Ovary (tissue), 7 donors: ENCODE measurements at regions not wholly inside any gene's neighbourhood (a gene's known extent, or its start where the extent isn't known, plus 50 kb on each side); places are given as distances from the start of the nearest gene placed in this dataset.

Experiments
- DNase-seq, 5 donors: peaks; one replicate each; pipeline ENCODE4 v3.0.0-alpha.2; 2019 to 2020
- H3K27ac ChIP-seq, 2 donors: fragments of 200-600 bp; one replicate each; pipeline versions ENCODE4 v1.5.1 to v1.8.0; 2019 to 2022
- H3K27me3 ChIP-seq: fragments of 200-600 bp; one replicate; pipeline ENCODE4 v1.8.0; 2022
- H3K36me3 ChIP-seq: fragments of 200-600 bp; sonication (generic); one replicate; pipeline ENCODE4 v1.5.1; 2019
- H3K4me1 ChIP-seq: one replicate; pipeline ENCODE4 v1.8.1; 2013; ENCODE audit warnings: mild to moderate bottlenecking, moderate library complexity; ENCODE audit not compliant: insufficient read depth
- H3K4me3 ChIP-seq: fragments of 200-600 bp; sonication (generic); one replicate; pipeline ENCODE4 v1.5.1; 2017
- H3K9me3 ChIP-seq, 2 donors: fragments of 200-600 bp in 1 of 2; sonication (generic) in 1 of 2; one replicate each; pipeline versions ENCODE4 v1.5.1 to v1.8.1; 2013 to 2019; ENCODE audit warnings: mild to moderate bottlenecking in 1 of 2, moderate library complexity in 1 of 2
- EP300 ChIP-seq: sonication (generic); formaldehyde crosslinking; IDR thresholded peaks from one replicate; pipeline ENCODE4 v1.6.1; 2017; ENCODE audit warnings: antibody characterized with exemption
- POLR2A ChIP-seq: fragments of 450-650 bp; IDR thresholded peaks from one replicate; pipeline ENCODE4 v1.6.1; 2017; ENCODE audit warnings: antibody characterized with exemption, mild to moderate bottlenecking, moderate library complexity
- WGBS, 3 donors: extraction: QIAGEN DNeasy Blood & Tissue Kit in 1 of 3; methylation state at CpG; one replicate each; pipeline versions ENCODE4 v1.1.5 to v1.1.7; 2013 to 2017; 5-methylcytosine and 5-hydroxymethylcytosine counted together
- intact Hi-C, 4 donors: fragments of 100-400 bp; cut with DNase I; formaldehyde crosslinking; loops; one replicate each; pipeline versions ENCODE4 v1.11.0 to v1.15.1; 2022 to 2023
- TF ChIP-seq, protein P1 (sequence below), 3 donors: fragments of 450-650 bp in 2 of 3; fragments of 200-600 bp in 1 of 3; IDR thresholded peaks; one replicate each; pipeline versions ENCODE4 v1.5.1 to v1.8.0; 2016 to 2022; ENCODE audit warnings: antibody characterized with exemption in 3 of 3, mild to moderate bottlenecking in 1 of 3
- donor health status: DM: no; HTN: no; CAD: no; lungs with moderate emphysema.
- donor health status: DM: no; HTN: no; CAD: no.
- donor health status: Bipolar disorder and iron deficiency.
- donor health status: DM: no; HTN: no; CAD: no.
- donor health status: DM: yes; HTN: yes; CAD: no.

DNA sequence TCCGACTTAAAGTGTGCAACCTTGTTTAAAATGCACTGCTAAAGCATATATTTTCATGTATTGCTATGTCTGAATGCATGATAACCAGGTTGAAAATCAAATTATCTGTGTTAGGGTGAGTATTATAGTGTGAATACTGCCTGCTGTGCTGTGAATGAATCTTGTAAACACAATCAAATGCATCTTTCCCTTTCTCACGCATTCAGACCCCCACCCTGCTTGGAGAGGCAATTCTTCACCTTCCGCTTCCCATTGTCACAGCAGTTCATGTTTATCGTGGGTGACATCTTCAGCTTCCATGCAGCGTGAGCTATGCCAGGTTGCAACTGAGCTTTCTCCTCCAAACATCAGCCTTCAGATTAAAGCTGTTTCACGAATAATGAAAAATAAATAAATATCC is 418.0 kb downstream of the MEIS1 start:
- intact Hi-C loops = no loop called here
- TF ChIP-seq EP300 (no peak), POLR2A (no peak)
- TF ChIP-seq, protein P1, sequence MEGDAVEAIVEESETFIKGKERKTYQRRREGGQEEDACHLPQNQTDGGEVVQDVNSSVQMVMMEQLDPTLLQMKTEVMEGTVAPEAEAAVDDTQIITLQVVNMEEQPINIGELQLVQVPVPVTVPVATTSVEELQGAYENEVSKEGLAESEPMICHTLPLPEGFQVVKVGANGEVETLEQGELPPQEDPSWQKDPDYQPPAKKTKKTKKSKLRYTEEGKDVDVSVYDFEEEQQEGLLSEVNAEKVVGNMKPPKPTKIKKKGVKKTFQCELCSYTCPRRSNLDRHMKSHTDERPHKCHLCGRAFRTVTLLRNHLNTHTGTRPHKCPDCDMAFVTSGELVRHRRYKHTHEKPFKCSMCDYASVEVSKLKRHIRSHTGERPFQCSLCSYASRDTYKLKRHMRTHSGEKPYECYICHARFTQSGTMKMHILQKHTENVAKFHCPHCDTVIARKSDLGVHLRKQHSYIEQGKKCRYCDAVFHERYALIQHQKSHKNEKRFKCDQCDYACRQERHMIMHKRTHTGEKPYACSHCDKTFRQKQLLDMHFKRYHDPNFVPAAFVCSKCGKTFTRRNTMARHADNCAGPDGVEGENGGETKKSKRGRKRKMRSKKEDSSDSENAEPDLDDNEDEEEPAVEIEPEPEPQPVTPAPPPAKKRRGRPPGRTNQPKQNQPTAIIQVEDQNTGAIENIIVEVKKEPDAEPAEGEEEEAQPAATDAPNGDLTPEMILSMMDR (IDR thresholded peaks at IDR 0.05) = no peak
- Histone ChIP-seq H3K4me1 (peaks cover 13% of the 10 kb centered on the region), H3K9me3 (no peaks in the 10 kb centered on the region), H3K4me3 (no peak overlapping the region), H3K27me3 (no peaks in the 10 kb centered on the region), H3K27ac (no peak overlapping the region), H3K36me3 (no peaks in the 10 kb centered on the region)
- 58 to 63% (median 61%) methylated on average over 6 of the region's 6 CpGs for WGBS, 3 donors
- no peak for DNase-seq

DNA sequence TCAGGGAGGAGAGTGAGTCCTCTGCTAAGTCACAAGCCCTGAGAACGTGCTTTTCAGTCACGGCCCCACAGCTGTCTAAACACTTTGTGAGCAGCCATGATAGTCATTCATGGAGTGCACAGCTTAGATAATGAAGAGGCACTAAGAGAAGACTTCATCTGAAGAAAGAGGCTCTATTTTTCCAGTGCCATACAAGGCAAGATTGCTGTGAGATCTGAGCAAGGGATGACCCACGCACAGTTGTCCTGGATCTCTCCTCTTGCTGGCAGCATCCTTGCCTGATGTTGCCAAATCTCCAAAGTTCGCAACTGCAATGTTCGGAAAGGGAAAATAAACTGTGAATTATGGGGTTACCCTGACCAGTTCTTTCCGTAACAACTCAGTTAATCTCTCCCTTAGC is 418.7 kb downstream of the MEIS1 start:
- no peaks in the 10 kb centered on the region for H3K9me3 ChIP-seq
- DNase-seq = peak; percentile 65 to 79 (median 69)
- intact Hi-C loops = no loop called here
- H3K36me3 ChIP-seq = no peaks in the 10 kb centered on the region
- TF ChIP-seq, protein P1 (IDR thresholded peaks at IDR 0.05) = no peak
- TF ChIP-seq EP300 (peak; percentile 71), POLR2A (no peak)
- WGBS, 3 donors = 12 to 20% (median 14%) methylated on average over 6 of the region's 6 CpGs
- no peaks in the 10 kb centered on the region for H3K27me3 ChIP-seq
- peak overlapping the region in 1 of 2 donors; percentile 56 for H3K27ac ChIP-seq
- peaks cover 13% of the 10 kb centered on the region for H3K4me1 ChIP-seq
- H3K4me3 ChIP-seq = no peak overlapping the region

DNA sequence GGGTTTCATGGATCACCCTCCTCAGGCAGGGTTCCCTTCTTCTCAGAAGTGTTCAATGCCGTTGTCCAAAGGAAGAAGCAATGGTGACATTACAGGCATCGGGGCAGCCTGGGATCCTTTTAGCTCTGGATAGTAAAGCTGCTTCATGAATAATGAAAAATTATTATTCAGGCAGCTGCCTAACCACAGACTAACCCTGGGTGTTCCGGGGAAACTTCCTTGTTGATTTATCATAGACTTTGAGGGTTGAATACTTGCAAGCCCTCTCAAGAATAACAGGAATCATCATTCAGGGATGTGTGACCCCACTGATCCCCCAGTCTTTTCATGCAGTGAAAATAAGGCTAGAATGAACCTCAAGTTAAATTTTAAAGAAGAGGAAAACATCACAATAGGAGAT is 419.4 kb downstream of the MEIS1 start:
- WGBS, 3 donors = 25 to 36% (median 28%) methylated on average over 3 of the region's 3 CpGs
- no peak for DNase-seq
- intact Hi-C loops = no loop called here

DNA sequence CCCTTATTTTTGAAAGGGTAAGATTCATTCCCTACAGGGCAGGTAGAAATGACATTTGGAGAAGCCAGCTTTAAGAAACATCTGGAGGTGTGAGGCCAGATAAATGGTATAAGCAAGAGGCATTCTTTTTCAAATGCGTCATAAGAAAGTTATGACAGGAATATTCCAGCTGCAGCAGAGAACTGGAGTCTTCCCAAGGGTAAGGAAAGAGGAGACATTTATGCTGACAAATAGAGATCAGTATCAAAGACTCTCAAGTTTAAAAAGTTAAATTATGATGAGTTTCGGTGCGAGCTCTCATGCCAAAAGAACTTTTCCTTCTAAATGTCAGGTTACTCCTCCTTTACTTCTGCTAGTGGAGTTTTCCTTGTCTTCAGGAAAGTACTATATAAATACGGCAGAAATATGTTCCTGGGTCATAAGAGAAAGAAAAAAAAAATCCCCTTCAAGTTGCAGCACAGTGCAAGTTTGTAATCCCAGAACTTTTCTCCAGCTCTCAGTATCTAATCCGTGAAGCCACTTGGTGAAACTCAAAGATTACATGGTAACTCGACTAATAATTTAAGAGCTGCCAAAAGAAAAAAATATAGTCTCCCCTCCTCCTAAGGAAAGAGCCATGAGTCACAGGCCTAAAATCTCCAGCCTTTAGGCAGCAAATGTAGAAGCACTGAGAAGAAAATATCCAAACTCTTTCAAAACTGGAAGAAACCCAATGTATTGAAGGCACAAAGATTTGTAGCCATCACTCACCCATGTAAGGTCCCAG is 428.1 kb downstream of the MEIS1 start:
- peak overlapping the region in 1 of 2 donors; percentile 41 for H3K27ac ChIP-seq
- no peak for DNase-seq
- TF ChIP-seq, protein P1 (IDR thresholded peaks at IDR 0.05) = no peak
- TF ChIP-seq POLR2A = no peak
- no peak for TF ChIP-seq EP300
- 6 to 13% (median 8%) methylated on average over 6 of the region's 6 CpGs for WGBS, 3 donors
- H3K4me3 ChIP-seq = no peak overlapping the region
- H3K9me3 ChIP-seq = no peaks in the 10 kb centered on the region
- intact Hi-C loops = no loop called here
- no peaks in the 10 kb centered on the region for H3K27me3 ChIP-seq
- H3K4me1 ChIP-seq = no peaks in the 10 kb centered on the region
- no peaks in the 10 kb centered on the region for H3K36me3 ChIP-seq

More for the DNA sequence above, 419.4 kb downstream of the MEIS1 start:
- no peak overlapping the region for H3K4me3 ChIP-seq
- no peaks in the 10 kb centered on the region for H3K9me3 ChIP-seq
- peaks cover 13% of the 10 kb centered on the region for H3K4me1 ChIP-seq
- TF ChIP-seq, protein P1 (IDR thresholded peaks at IDR 0.05) = no peak
- TF ChIP-seq POLR2A (no peak), EP300 (no peak)
- H3K27ac ChIP-seq = peak overlapping the region; percentile 25 to 56
- no peaks in the 10 kb centered on the region for H3K27me3 ChIP-seq
- no peaks in the 10 kb centered on the region for H3K36me3 ChIP-seq
